Peyer's patch (tissue), 4 donors: ENCODE measurements at regions not wholly inside any gene's neighbourhood (a gene's known extent, or its start where the extent isn't known, plus 50 kb on each side); places are given as distances from the start of the nearest gene placed in this dataset.

ENCODE experiments used
- POLR2A ChIP-seq, 2 donors: fragments of 450-650 bp; IDR thresholded peaks; one replicate each; pipeline ENCODE4 v1.5.1; 2017; ENCODE audit warnings: antibody characterized with exemption in 2 of 2, mild to moderate bottlenecking in 2 of 2, moderate library complexity in 2 of 2
- TF ChIP-seq, protein P1 (sequence below), 6 experiments: fragments of 450-650 bp in 4 of 6; fragments of 200-600 bp in 2 of 6; sonication (generic) in 1 of 6; IDR thresholded peaks; one replicate each; pipeline ENCODE4 v1.5.1; 2017 to 2019; ENCODE audit warnings: antibody characterized with exemption in 6 of 6, mild to moderate bottlenecking in 3 of 6, moderate library complexity in 1 of 6

DNA sequence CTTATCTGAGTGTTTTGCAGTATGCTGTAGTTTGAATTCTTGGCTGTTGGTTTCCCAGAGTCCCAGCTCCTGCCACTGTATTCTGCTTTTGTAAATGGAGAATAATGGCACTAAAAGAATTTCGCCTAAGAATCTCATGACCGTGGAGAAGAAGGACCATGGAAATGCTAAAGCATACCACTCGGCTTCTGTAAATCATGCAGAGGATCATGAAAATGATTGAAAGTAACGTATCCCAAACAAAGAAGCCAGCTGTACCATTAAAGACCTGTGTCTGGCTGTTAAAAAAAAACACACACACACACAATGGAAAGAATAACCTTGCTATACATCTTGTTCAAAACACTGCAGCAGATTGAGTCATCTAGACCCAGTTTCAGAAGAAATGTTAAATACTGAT lies 287.9 kb downstream of the ZNF326 start:
- TF ChIP-seq, protein P1, sequence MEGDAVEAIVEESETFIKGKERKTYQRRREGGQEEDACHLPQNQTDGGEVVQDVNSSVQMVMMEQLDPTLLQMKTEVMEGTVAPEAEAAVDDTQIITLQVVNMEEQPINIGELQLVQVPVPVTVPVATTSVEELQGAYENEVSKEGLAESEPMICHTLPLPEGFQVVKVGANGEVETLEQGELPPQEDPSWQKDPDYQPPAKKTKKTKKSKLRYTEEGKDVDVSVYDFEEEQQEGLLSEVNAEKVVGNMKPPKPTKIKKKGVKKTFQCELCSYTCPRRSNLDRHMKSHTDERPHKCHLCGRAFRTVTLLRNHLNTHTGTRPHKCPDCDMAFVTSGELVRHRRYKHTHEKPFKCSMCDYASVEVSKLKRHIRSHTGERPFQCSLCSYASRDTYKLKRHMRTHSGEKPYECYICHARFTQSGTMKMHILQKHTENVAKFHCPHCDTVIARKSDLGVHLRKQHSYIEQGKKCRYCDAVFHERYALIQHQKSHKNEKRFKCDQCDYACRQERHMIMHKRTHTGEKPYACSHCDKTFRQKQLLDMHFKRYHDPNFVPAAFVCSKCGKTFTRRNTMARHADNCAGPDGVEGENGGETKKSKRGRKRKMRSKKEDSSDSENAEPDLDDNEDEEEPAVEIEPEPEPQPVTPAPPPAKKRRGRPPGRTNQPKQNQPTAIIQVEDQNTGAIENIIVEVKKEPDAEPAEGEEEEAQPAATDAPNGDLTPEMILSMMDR (IDR thresholded peaks at IDR 0.05): no peak
- TF ChIP-seq POLR2A (IDR thresholded peaks at IDR 0.05): no peak
